ENCODE measurements at regions not wholly inside any gene's neighbourhood (a gene's known extent, or its start where the extent isn't known, plus 50 kb on each side); places are given as distances from the start of the nearest gene placed in this dataset.

DNA sequence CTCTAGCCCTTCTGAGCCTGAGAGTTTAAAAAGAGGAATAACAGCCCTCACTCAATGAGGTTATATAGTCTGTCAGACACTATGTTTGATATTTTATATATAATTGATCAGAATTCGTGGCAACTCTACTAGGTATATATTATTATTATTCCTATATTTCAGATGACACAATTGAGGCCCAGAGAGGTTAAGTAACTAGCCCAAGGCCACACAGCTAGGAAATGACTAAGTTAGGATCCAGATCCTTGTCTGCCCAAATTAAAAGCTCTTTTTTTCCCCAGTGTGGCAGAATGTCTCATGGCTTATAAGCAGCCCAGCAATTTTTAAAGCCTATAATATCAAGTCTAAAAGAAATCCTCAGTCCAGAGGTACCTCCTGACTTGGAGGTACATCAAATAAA lies 1119.9 kb upstream of the AUTS2 start:
- TF ChIP-seq, protein P1, sequence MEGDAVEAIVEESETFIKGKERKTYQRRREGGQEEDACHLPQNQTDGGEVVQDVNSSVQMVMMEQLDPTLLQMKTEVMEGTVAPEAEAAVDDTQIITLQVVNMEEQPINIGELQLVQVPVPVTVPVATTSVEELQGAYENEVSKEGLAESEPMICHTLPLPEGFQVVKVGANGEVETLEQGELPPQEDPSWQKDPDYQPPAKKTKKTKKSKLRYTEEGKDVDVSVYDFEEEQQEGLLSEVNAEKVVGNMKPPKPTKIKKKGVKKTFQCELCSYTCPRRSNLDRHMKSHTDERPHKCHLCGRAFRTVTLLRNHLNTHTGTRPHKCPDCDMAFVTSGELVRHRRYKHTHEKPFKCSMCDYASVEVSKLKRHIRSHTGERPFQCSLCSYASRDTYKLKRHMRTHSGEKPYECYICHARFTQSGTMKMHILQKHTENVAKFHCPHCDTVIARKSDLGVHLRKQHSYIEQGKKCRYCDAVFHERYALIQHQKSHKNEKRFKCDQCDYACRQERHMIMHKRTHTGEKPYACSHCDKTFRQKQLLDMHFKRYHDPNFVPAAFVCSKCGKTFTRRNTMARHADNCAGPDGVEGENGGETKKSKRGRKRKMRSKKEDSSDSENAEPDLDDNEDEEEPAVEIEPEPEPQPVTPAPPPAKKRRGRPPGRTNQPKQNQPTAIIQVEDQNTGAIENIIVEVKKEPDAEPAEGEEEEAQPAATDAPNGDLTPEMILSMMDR (conservative IDR thresholded peaks at IDR 0.05), result no peak
- TF ChIP-seq ZFX (IDR thresholded peaks at IDR 0.05), result no peak

All from C4-2B (cell line).